CD14-positive monocyte (primary cell): ENCODE measurements at regions not wholly inside any gene's neighbourhood (a gene's known extent, or its start where the extent isn't known, plus 50 kb on each side); places are given as distances from the start of the nearest gene placed in this dataset.

ENCODE experiments used
- DNase-seq, 3 donors: peaks; one replicate each; pipeline ENCODE4 v3.0.0-alpha.2; 2011 to 2022
- H2AFZ ChIP-seq: 2 replicates; pipeline ENCODE4 v1.6.0; 2012; ENCODE audit warnings: mild to moderate bottlenecking, low read depth, low read length, inconsistent platforms; ENCODE audit not compliant: insufficient read depth, poor library complexity, severe bottlenecking
- H3K27ac ChIP-seq, 2 donors: 1 replicate in 1 of 2; 2 replicates in 1 of 2; pipeline ENCODE4 v1.5.1; 2012 to 2013; ENCODE audit warnings: low read length in 2 of 2, control low read depth in 1 of 2, inconsistent platforms in 1 of 2, low read depth in 1 of 2, mild to moderate bottlenecking in 1 of 2
- H3K27me3 ChIP-seq, 2 donors: one replicate each; pipeline versions ENCODE4 v1.6.0 to v1.6.1; 2011 to 2013; ENCODE audit warnings: low read length in 2 of 2; ENCODE audit not compliant: control insufficient read depth in 2 of 2, insufficient read depth in 2 of 2
- H3K36me3 ChIP-seq, 2 donors: replicated peaks in 1 of 2; 1 replicate in 1 of 2; 2 replicates in 1 of 2; pipeline versions ENCODE4 v1.5.1 to v1.6.1; 2012 to 2013; ENCODE audit warnings: low read length in 2 of 2, control low read depth in 1 of 2, inconsistent platforms in 1 of 2, mild to moderate bottlenecking in 1 of 2; ENCODE audit not compliant: insufficient read depth in 2 of 2, control insufficient read depth in 1 of 2
- H3K4me1 ChIP-seq, 2 donors: 1 replicate in 1 of 2; 2 replicates in 1 of 2; pipeline versions ENCODE4 v1.5.1 to v1.6.1; 2012 to 2013; ENCODE audit warnings: low read length in 2 of 2, control low read depth in 1 of 2, inconsistent platforms in 1 of 2, mild to moderate bottlenecking in 1 of 2, moderate library complexity in 1 of 2; ENCODE audit not compliant: insufficient read depth in 2 of 2, control insufficient read depth in 1 of 2
- H3K4me2 ChIP-seq: replicated peaks from 2 replicates; pipeline ENCODE3; 2012; ENCODE audit warnings: low read length, moderate library complexity, mild to moderate bottlenecking; ENCODE audit not compliant: poor library complexity, severe bottlenecking; ENCODE audit errors: extremely low read depth
- H3K4me3 ChIP-seq, 3 experiments: fragments of 200-600 bp in 1 of 3; sonication (generic) in 1 of 3; replicated peaks in 1 of 3; 1 replicate in 2 of 3; 2 replicates in 1 of 3; pipeline ENCODE4 v1.5.1; 2011 to 2013; ENCODE audit warnings: low read length in 3 of 3, mild to moderate bottlenecking in 3 of 3, control low read depth in 2 of 3, low read depth in 2 of 3, inconsistent platforms in 1 of 3, moderate library complexity in 1 of 3
- H3K79me2 ChIP-seq: 2 replicates; pipeline ENCODE4 v1.6.0; 2012; ENCODE audit warnings: mild to moderate bottlenecking, control low read depth, inconsistent platforms, low read length, moderate library complexity; ENCODE audit not compliant: insufficient read depth
- H3K9ac ChIP-seq: 2 replicates; pipeline ENCODE4 v1.6.0; 2017; ENCODE audit warnings: low read length, mild to moderate bottlenecking; ENCODE audit not compliant: insufficient read depth, poor library complexity, severe bottlenecking
- H3K9me3 ChIP-seq, 2 donors: replicated peaks in 1 of 2; 1 replicate in 1 of 2; 2 replicates in 1 of 2; pipeline versions ENCODE4 v1.5.1 to v1.6.1; 2012 to 2013; ENCODE audit warnings: low read length in 2 of 2, control low read depth in 1 of 2; ENCODE audit not compliant: control insufficient read depth in 1 of 2, insufficient read depth in 1 of 2
- H4K20me1 ChIP-seq: 2 replicates; pipeline ENCODE4 v1.6.0; 2012; ENCODE audit warnings: mild to moderate bottlenecking, low read length, control low read depth, moderate library complexity; ENCODE audit not compliant: insufficient read depth
- H3K27ac Mint-ChIP-seq, 7 donors: one replicate each; pipeline ENCODE4 v1.8.0; 2020; ENCODE audit warnings: mild to moderate bottlenecking in 7 of 7, mixed read lengths in 7 of 7, moderate library complexity in 6 of 7, inconsistent platforms in 2 of 7
- H3K27me3 Mint-ChIP-seq, 3 donors: one replicate each; pipeline ENCODE4 v1.8.0; 2021 to 2022; ENCODE audit warnings: low read depth in 3 of 3, mild to moderate bottlenecking in 3 of 3, mixed read lengths in 3 of 3, moderate library complexity in 3 of 3, inconsistent platforms in 1 of 3
- H3K36me3 Mint-ChIP-seq, 2 donors: one replicate each; pipeline ENCODE4 v1.8.0; 2020; ENCODE audit warnings: mixed read lengths in 2 of 2, inconsistent platforms in 1 of 2, mild to moderate bottlenecking in 1 of 2
- H3K4me1 Mint-ChIP-seq: one replicate; pipeline ENCODE4 v1.8.0; 2020; ENCODE audit warnings: mild to moderate bottlenecking, mixed read lengths
- H3K4me3 Mint-ChIP-seq, 2 donors: one replicate each; pipeline ENCODE4 v1.8.0; 2020; ENCODE audit warnings: mild to moderate bottlenecking in 2 of 2, mixed read lengths in 2 of 2, moderate library complexity in 1 of 2
- H3K9me3 Mint-ChIP-seq, 7 donors: one replicate each; pipeline ENCODE4 v1.8.0; 2020 to 2022; ENCODE audit warnings: mixed read lengths in 7 of 7, mild to moderate bottlenecking in 6 of 7, moderate library complexity in 6 of 7, inconsistent platforms in 2 of 7
- WGBS: methylation state at CpG from one replicate; pipeline ENCODE4 v1.1.5; 2013; ENCODE audit warnings: missing lambda C conversion rate; ENCODE audit not compliant: insufficient coverage; 5-methylcytosine and 5-hydroxymethylcytosine counted together
- intact Hi-C, 2 donors: fragments of 100-400 bp; cut with micrococcal nuclease; formaldehyde crosslinking; loops; one replicate each; pipeline versions ENCODE4 v1.15.0 to v1.15.1; 2023
- TF ChIP-seq, protein P1 (sequence below): fragments of 200-600 bp; IDR thresholded peaks from one replicate; pipeline ENCODE4 v1.8.0; 2022; ENCODE audit warnings: antibody characterized with exemption, mild to moderate bottlenecking

GRCh38 chr13:61738236-61738750 is 322.6 kb upstream of the PCDH20 start:
- Mint-ChIP-seq H3K4me3 (no peak overlapping the region), H3K27me3 (no peaks in the 10 kb centered on the region), H3K27ac (no peak overlapping the region), H3K9me3 (peaks cover 0 to 6% (median 2%) of the 10 kb centered on the region in 7 donors), H3K36me3 (no peaks in the 10 kb centered on the region), H3K4me1 (no peaks in the 10 kb centered on the region)
- Histone ChIP-seq H2AFZ (no peak overlapping the region), H3K4me1 (no peaks in the 10 kb centered on the region), H3K4me3 (no peak overlapping the region), H4K20me1 (no peaks in the 10 kb centered on the region), H3K9me3 (peaks cover 0 to 3% of the 10 kb centered on the region in 2 donors), H3K9ac (no peak overlapping the region), H3K79me2 (no peaks in the 10 kb centered on the region), H3K36me3 (no peaks in the 10 kb centered on the region), H3K27ac (no peak overlapping the region), H3K4me2 (no peak overlapping the region), H3K27me3 (no peaks in the 10 kb centered on the region)
- TF ChIP-seq, protein P1, sequence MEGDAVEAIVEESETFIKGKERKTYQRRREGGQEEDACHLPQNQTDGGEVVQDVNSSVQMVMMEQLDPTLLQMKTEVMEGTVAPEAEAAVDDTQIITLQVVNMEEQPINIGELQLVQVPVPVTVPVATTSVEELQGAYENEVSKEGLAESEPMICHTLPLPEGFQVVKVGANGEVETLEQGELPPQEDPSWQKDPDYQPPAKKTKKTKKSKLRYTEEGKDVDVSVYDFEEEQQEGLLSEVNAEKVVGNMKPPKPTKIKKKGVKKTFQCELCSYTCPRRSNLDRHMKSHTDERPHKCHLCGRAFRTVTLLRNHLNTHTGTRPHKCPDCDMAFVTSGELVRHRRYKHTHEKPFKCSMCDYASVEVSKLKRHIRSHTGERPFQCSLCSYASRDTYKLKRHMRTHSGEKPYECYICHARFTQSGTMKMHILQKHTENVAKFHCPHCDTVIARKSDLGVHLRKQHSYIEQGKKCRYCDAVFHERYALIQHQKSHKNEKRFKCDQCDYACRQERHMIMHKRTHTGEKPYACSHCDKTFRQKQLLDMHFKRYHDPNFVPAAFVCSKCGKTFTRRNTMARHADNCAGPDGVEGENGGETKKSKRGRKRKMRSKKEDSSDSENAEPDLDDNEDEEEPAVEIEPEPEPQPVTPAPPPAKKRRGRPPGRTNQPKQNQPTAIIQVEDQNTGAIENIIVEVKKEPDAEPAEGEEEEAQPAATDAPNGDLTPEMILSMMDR, result no peak
- intact Hi-C loops, result no loop called here
- no peak for DNase-seq
- WGBS, result no CpG with 5 or more reads among the region's 2 CpGs

- intact Hi-C loops, result no loop called here
- no peak overlapping the region for H3K4me2 ChIP-seq
- DNase-seq, result no peak
- Mint-ChIP-seq H3K27me3 (no peaks in the 10 kb centered on the region), H3K4me3 (no peak overlapping the region), H3K36me3 (no peaks in the 10 kb centered on the region), H3K9me3 (peaks cover 0 to 7% (median 2%) of the 10 kb centered on the region in 7 donors), H3K4me1 (no peaks in the 10 kb centered on the region), H3K27ac (no peak overlapping the region)
- no peak overlapping the region for H3K9ac ChIP-seq
- H3K9me3 ChIP-seq, result peaks cover 0 to 3% of the 10 kb centered on the region in 2 donors
- no peak overlapping the region for H3K4me3 ChIP-seq
- no peaks in the 10 kb centered on the region for H3K4me1 ChIP-seq
- no CpG with 5 or more reads among the region's 1 CpG for WGBS
- no peaks in the 10 kb centered on the region for H3K27me3 ChIP-seq
- H4K20me1 ChIP-seq, result no peaks in the 10 kb centered on the region
- no peaks in the 10 kb centered on the region for H3K79me2 ChIP-seq
- H2AFZ ChIP-seq, result no peak overlapping the region
- H3K27ac ChIP-seq, result no peak overlapping the region
- H3K36me3 ChIP-seq, result no peaks in the 10 kb centered on the region
- TF ChIP-seq, protein P1, result no peak
Measured at GRCh38 chr13:61734683-61735082, 319.0 kb upstream of the PCDH20 start.
